Glutamatergic neuron (in vitro differentiated cells): ENCODE measurements at regions not wholly inside any gene's neighbourhood (a gene's known extent, or its start where the extent isn't known, plus 50 kb on each side); places are given as distances from the start of the nearest gene placed in this dataset. TPM values are rescaled to one million over a fixed set of nuclear protein-coding genes. Genes with fewer than 3 reads are reported as not detected.
"Not testable (repeated sequence)": the region's sequence is repeated elsewhere in the genome, so short reads cannot be mapped to it uniquely, and the experiment has no call there.

Experiments
- DNase-seq: peaks from one replicate; pipeline ENCODE4 v3.0.0; 2022
- H3K27ac Mint-ChIP-seq: one replicate; pipeline ENCODE4 v1.8.0; 2020; ENCODE audit warnings: mild to moderate bottlenecking, mixed read lengths, inconsistent platforms; ENCODE audit not compliant: unreplicated experiment
- H3K27me3 Mint-ChIP-seq: one replicate; pipeline ENCODE4 v1.8.0; 2020; ENCODE audit warnings: mild to moderate bottlenecking, moderate library complexity, mixed read lengths, inconsistent platforms; ENCODE audit not compliant: unreplicated experiment
- H3K36me3 Mint-ChIP-seq: one replicate; pipeline ENCODE4 v1.8.0; 2020; ENCODE audit warnings: mild to moderate bottlenecking, mixed read lengths, inconsistent platforms; ENCODE audit not compliant: unreplicated experiment
- H3K4me1 Mint-ChIP-seq: one replicate; pipeline ENCODE4 v1.8.0; 2020; ENCODE audit warnings: mild to moderate bottlenecking, low read depth, mixed read lengths, inconsistent platforms; ENCODE audit not compliant: unreplicated experiment
- H3K4me3 Mint-ChIP-seq: one replicate; pipeline ENCODE4 v1.8.0; 2020; ENCODE audit warnings: mild to moderate bottlenecking, mixed read lengths, inconsistent platforms; ENCODE audit not compliant: unreplicated experiment
- H3K9me3 Mint-ChIP-seq: one replicate; pipeline ENCODE4 v1.8.0; 2020; ENCODE audit warnings: mild to moderate bottlenecking, moderate library complexity, mixed read lengths, inconsistent platforms; ENCODE audit not compliant: unreplicated experiment
- microRNA-seq: library from miRNA; unstranded; fragments of <30 nt; microRNA quantifications from one replicate; pipeline ENCODE4, GENCODE V29; 2020; ENCODE audit not compliant: unreplicated experiment
- TF ChIP-seq, protein P1 (sequence below): fragments of 200-600 bp; sonication (generic); IDR thresholded peaks from one replicate; pipeline ENCODE4 v1.5.0; 2021; ENCODE audit not compliant: partially characterized antibody, unreplicated experiment

DNA sequence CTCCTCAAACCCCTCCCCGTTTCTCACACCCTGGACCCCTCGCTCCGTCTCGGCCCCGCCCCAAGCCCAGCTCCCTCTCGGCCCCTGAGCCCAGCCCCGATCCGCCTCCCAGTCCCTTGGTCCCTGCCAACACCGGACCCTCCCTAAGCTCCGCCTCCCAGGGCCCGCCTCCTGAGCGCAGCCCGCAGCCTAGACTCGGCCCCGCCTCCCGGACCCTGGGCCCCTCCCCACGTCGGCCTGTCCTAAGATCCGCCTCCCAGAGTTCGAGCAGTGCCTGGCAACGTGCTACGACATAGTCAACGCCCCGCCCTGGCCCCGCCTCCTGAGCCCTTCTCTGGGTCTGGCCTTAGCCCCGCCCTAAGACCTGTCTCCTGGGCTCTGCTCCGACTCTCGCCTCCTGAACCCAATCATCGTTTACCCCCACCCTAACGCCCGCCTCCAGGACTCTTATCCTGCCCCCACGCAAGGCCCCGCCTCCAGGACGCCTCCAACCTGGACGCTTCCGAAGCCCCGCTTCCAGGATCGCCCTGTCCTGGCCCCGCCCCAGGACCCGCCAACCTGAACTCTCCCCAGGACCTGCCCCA lies 53.1 kb upstream of the ROPN1B start:
- peak overlapping the region; percentile 82 for H3K27ac Mint-ChIP-seq
- H3K9me3 Mint-ChIP-seq, H3K36me3 Mint-ChIP-seq, H3K27me3 Mint-ChIP-seq: not testable (repeated sequence)
- peaks cover 20% of the 10 kb centered on the region for H3K4me1 Mint-ChIP-seq
- peak; percentile 99 for DNase-seq
- H3K4me3 Mint-ChIP-seq = peak overlapping the region; percentile 82

DNA sequence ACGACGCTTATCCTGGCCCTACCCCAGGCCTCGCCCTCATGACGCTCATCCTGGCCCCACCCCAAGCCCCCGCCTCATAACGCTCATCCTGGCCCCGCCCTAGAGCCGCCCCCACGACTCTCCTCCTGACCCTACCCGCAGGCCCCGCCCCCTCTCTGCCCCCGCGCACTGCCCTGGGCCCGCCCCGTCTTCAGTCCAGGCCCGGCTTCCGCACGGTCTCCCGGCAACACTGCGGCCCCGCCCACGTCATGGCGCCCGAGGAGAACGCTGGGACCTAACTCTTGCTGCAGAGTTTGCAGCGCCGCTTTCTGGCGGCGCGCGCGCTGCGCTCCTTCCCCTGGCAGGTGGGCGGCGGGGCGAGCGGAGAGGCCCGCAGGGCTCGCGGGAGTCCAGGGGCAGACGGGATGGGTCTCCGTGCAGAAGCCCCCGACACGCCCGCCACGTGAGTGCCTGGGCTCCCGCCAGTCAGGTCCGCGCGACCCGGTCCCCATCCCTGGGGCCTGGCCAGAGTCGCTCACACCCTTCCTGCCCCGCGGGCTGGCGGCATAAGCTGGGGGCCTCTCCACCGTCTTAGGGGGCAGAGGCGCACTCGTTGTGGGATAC lies 52.5 kb upstream of the ROPN1B start:
- Mint-ChIP-seq H3K4me1 (peaks cover 22% of the 10 kb centered on the region), H3K4me3 (peak overlapping the region; percentile 89), H3K27ac (peak overlapping the region; percentile 96)

DNA sequence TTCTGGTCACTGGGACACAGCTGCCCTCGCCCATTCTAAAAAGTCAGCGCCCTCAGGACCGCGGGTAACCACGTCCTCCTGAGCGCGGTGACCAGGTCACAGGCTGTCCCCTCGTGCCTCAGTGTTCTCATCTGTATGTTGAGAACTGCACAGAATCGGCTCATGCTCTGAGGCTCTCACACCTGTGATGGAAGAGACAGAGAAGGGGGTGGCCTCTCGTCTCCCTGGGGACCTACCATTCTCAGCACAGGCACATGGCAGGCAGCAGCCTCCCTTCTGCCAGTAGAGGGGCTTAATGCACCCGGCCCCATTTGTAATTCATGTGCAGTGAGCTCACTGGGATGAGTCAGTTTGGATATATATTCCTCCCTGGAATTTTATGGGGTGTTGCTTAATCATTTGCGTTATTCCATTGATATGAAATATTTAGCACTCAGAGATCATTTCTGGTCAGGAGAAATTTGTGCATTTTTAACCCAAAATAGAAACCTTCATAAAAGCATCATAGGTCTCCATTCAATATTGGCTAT lies 51.9 kb upstream of the ROPN1B start:
- not testable (repeated sequence) for H3K9me3 Mint-ChIP-seq, H3K36me3 Mint-ChIP-seq, H3K27me3 Mint-ChIP-seq
- H3K4me1 Mint-ChIP-seq = peaks cover 24% of the 10 kb centered on the region
- peak overlapping the region; percentile 89 for H3K4me3 Mint-ChIP-seq
- peak; percentile 70 for DNase-seq
- peak overlapping the region; percentile 96 for H3K27ac Mint-ChIP-seq

More for the DNA sequence above, 52.5 kb upstream of the ROPN1B start:
- Mint-ChIP-seq H3K36me3 (no peaks in the 10 kb centered on the region), H3K27me3 (peaks cover 8% of the 10 kb centered on the region), H3K9me3 (peaks cover 6% of the 10 kb centered on the region)
- DNase-seq = peak; percentile 97
- TF ChIP-seq, protein P1, sequence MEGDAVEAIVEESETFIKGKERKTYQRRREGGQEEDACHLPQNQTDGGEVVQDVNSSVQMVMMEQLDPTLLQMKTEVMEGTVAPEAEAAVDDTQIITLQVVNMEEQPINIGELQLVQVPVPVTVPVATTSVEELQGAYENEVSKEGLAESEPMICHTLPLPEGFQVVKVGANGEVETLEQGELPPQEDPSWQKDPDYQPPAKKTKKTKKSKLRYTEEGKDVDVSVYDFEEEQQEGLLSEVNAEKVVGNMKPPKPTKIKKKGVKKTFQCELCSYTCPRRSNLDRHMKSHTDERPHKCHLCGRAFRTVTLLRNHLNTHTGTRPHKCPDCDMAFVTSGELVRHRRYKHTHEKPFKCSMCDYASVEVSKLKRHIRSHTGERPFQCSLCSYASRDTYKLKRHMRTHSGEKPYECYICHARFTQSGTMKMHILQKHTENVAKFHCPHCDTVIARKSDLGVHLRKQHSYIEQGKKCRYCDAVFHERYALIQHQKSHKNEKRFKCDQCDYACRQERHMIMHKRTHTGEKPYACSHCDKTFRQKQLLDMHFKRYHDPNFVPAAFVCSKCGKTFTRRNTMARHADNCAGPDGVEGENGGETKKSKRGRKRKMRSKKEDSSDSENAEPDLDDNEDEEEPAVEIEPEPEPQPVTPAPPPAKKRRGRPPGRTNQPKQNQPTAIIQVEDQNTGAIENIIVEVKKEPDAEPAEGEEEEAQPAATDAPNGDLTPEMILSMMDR = no peak

DNA sequence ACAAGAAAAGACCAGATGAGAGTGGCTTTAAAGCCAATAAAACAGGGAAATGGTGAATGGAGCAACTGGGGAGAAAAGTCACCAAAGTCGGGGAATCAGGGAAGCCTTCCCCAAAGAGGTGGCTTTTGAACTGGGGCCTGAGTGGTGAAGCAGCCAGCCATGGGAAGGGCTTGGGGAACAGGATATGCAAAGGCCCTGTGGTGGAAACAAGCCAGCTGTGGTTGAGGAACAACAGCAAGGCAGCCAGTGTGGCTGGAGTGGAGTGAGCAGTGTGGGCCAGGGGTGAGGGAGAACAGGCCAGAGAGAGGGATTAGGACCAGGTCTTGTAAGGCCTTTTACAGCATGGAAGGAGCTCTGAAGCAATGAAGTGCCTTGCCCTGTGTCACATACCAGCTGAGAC lies 51.0 kb upstream of the ROPN1B start:
- not testable (repeated sequence) for DNase-seq, H3K9me3 Mint-ChIP-seq, H3K27me3 Mint-ChIP-seq, H3K36me3 Mint-ChIP-seq, H3K4me3 Mint-ChIP-seq, H3K27ac Mint-ChIP-seq
- H3K4me1 Mint-ChIP-seq = peaks cover 24% of the 10 kb centered on the region

DNA sequence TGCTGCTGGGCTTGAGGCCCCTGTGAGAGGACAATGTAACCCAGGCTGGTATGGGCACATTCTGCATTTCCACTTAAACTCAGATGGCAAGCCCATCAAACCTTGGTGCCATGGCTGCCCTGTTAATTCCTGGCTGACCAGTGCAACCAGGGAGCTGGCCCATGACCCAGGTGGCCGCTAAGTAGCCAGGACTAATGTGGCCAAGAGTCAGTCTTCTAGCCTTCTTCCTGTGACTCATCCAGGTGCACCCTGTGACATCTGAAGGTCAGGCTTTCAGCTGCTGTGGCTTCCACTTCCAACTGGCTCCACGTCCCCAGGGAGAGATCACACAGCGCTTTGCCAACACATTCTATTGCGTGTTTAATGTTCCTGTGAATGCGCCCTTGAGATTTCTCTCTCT lies 50.5 kb upstream of the ROPN1B start:
- DNase-seq, H3K27me3 Mint-ChIP-seq, H3K9me3 Mint-ChIP-seq, H3K27ac Mint-ChIP-seq, H3K4me3 Mint-ChIP-seq, H3K36me3 Mint-ChIP-seq: not testable (repeated sequence)
- H3K4me1 Mint-ChIP-seq = peaks cover 24% of the 10 kb centered on the region

DNA sequence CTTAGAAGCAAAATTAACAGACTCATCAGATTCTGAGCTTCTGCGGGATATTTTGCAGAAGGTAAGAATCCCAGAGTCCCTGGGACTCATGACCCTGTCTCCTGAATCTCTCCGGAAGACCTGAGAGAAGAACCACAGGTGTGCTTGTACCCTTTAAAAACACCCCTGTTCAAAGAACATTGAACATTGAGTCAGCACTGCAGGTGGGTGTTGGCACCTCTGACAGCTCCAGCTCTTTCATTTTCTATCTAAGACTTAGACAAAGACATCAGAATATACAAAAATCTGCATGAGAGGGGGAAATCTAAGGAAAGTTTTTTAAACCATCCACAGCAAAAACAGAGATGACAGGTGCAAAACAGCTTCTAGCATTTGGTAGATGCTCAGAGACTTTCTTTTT lies 50.1 kb upstream of the ROPN1B start:
- Mint-ChIP-seq H3K4me3 (peak overlapping the region; percentile 34), H3K4me1 (peaks cover 24% of the 10 kb centered on the region)
- H3K36me3 Mint-ChIP-seq, H3K9me3 Mint-ChIP-seq, H3K27ac Mint-ChIP-seq, DNase-seq, H3K27me3 Mint-ChIP-seq: not testable (repeated sequence)

Small RNAs in the stretch of these regions (microRNA-seq; reads per million reads assigned to microRNA genes)
- not detected for gene MIR548I1
